Smooth muscle cell (in vitro differentiated cells): ENCODE measurements at regions not wholly inside any gene's neighbourhood (a gene's known extent, or its start where the extent isn't known, plus 50 kb on each side); places are given as distances from the start of the nearest gene placed in this dataset.

Experiments
- DNase-seq: peaks from one replicate; lab custom pipeline; 2025; ENCODE audit not compliant: unreplicated experiment; lab: John Stamatoyannopoulos, UW
- H2AFZ ChIP-seq: fragments of 200-600 bp; sonication (generic); 2 replicates; pipeline ENCODE4 v1.6.0; 2016; ENCODE audit warnings: antibody characterized with exemption, low read depth, mild to moderate bottlenecking
- H3F3A ChIP-seq: fragments of 200-600 bp; sonication (generic); 2 replicates; pipeline ENCODE4 v1.6.0; 2017; ENCODE audit warnings: antibody characterized with exemption, low read depth
- H3K27ac ChIP-seq: fragments of 200-600 bp; sonication (generic); 2 replicates; pipeline ENCODE4 v1.5.1; 2016; ENCODE audit warnings: low read depth, mild to moderate bottlenecking
- H3K27me3 ChIP-seq: fragments of 200-600 bp; sonication (generic); 2 replicates; pipeline ENCODE4 v1.6.1; 2016; ENCODE audit warnings: low read depth, mild to moderate bottlenecking
- H3K36me3 ChIP-seq: fragments of 200-600 bp; sonication (generic); 2 replicates; pipeline ENCODE4 v1.5.1; 2016; ENCODE audit warnings: low read depth
- H3K4me1 ChIP-seq: fragments of 200-600 bp; sonication (generic); 2 replicates; pipeline ENCODE4 v1.5.1; 2016; ENCODE audit warnings: low read depth
- H3K4me2 ChIP-seq: fragments of 200-600 bp; sonication (generic); 2 replicates; pipeline ENCODE4 v1.6.0; 2016; ENCODE audit warnings: mild to moderate bottlenecking
- H3K4me3 ChIP-seq: fragments of 200-600 bp; sonication (generic); 2 replicates; pipeline ENCODE4 v1.5.1; 2016; ENCODE audit warnings: mild to moderate bottlenecking
- H3K79me2 ChIP-seq: fragments of 200-600 bp; sonication (generic); 2 replicates; pipeline ENCODE4 v1.6.0; 2016; ENCODE audit warnings: low read depth, mild to moderate bottlenecking
- H3K9ac ChIP-seq: fragments of 200-600 bp; sonication (generic); 2 replicates; pipeline ENCODE4 v1.6.0; 2016; ENCODE audit warnings: low read depth
- H3K9me3 ChIP-seq: fragments of 200-600 bp; sonication (generic); replicated peaks from 2 replicates; pipeline ENCODE4 v1.5.1; 2016; ENCODE audit warnings: low read depth
- H4K20me1 ChIP-seq: fragments of 200-600 bp; sonication (generic); 2 replicates; pipeline ENCODE4 v1.6.0; 2016; ENCODE audit warnings: low read depth
- WGBS: methylation state at CpG from one replicate; pipeline ENCODE4 v1.1.7; 2016; ENCODE audit warnings: low lambda C conversion rate; 5-methylcytosine and 5-hydroxymethylcytosine counted together
- TF ChIP-seq, protein P1 (sequence below): fragments of 200-600 bp; sonication (generic); IDR thresholded peaks from 2 replicates; pipeline ENCODE4 v1.5.1; 2017; ENCODE audit warnings: borderline replicate concordance, mild to moderate bottlenecking, antibody characterized with exemption; ENCODE audit not compliant: insufficient read depth, poor library complexity, severe bottlenecking

DNA sequence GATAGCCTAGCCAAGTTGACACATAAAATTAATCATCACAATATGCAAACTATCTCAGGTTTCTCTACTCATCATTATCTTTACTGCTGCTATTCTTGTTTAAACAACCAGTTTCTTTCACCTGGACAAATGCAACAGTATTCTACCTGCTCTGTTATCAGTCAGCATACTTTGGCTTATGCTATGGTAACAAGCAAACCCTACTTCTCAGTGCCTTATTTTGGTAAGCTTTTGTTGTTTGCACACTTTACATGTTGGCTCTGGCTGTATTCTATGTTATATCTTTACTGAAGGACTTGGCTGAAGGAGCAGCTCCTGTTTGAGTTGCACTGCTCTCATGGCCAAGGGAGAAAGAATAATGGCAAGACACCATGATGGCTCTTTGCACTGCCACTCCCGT, 463.1 kb downstream of the EPM2A start:
- WGBS: 89% methylated on average over 1 of the region's 1 CpG
- H3K27me3 ChIP-seq: no peaks in the 10 kb centered on the region

GRCh38 chr6:145273136-145273535, 462.2 kb downstream of the EPM2A start:
- no peaks in the 10 kb centered on the region for H3K27me3 ChIP-seq
- TF ChIP-seq, protein P1, sequence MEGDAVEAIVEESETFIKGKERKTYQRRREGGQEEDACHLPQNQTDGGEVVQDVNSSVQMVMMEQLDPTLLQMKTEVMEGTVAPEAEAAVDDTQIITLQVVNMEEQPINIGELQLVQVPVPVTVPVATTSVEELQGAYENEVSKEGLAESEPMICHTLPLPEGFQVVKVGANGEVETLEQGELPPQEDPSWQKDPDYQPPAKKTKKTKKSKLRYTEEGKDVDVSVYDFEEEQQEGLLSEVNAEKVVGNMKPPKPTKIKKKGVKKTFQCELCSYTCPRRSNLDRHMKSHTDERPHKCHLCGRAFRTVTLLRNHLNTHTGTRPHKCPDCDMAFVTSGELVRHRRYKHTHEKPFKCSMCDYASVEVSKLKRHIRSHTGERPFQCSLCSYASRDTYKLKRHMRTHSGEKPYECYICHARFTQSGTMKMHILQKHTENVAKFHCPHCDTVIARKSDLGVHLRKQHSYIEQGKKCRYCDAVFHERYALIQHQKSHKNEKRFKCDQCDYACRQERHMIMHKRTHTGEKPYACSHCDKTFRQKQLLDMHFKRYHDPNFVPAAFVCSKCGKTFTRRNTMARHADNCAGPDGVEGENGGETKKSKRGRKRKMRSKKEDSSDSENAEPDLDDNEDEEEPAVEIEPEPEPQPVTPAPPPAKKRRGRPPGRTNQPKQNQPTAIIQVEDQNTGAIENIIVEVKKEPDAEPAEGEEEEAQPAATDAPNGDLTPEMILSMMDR: no peak
- no peaks in the 10 kb centered on the region for H3K36me3 ChIP-seq
- no peak overlapping the region for H3K27ac ChIP-seq
- no peak for DNase-seq
- no peaks in the 10 kb centered on the region for H4K20me1 ChIP-seq
- H3K4me3 ChIP-seq: no peak overlapping the region
- no peak overlapping the region for H3K4me2 ChIP-seq
- no peak overlapping the region for H2AFZ ChIP-seq
- no peaks in the 10 kb centered on the region for H3K9me3 ChIP-seq
- no peak overlapping the region for H3K9ac ChIP-seq
- WGBS: 100% methylated on average over 1 of the region's 1 CpG
- no peaks in the 10 kb centered on the region for H3K79me2 ChIP-seq
- H3F3A ChIP-seq: no peaks in the 10 kb centered on the region
- H3K4me1 ChIP-seq: no peaks in the 10 kb centered on the region

More for the DNA sequence above, 463.1 kb downstream of the EPM2A start:
- no peaks in the 10 kb centered on the region for H3K9me3 ChIP-seq
- no peak overlapping the region for H3K4me2 ChIP-seq
- no peaks in the 10 kb centered on the region for H4K20me1 ChIP-seq
- H2AFZ ChIP-seq: no peak overlapping the region
- TF ChIP-seq, protein P1: no peak
- no peak overlapping the region for H3K9ac ChIP-seq
- no peaks in the 10 kb centered on the region for H3F3A ChIP-seq
- DNase-seq: no peak
- no peak overlapping the region for H3K27ac ChIP-seq
- H3K79me2 ChIP-seq: no peaks in the 10 kb centered on the region
- no peaks in the 10 kb centered on the region for H3K4me1 ChIP-seq
- H3K36me3 ChIP-seq: no peaks in the 10 kb centered on the region
- no peak overlapping the region for H3K4me3 ChIP-seq

- Histone ChIP-seq H3K9ac (no peak overlapping the region), H3K27ac (no peak overlapping the region), H3K4me1 (no peaks in the 10 kb centered on the region), H3K4me3 (no peak overlapping the region), H3K4me2 (no peak overlapping the region), H2AFZ (no peak overlapping the region), H3K9me3 (no peaks in the 10 kb centered on the region), H3K27me3 (no peaks in the 10 kb centered on the region), H3K79me2 (no peaks in the 10 kb centered on the region), H3F3A (no peaks in the 10 kb centered on the region), H3K36me3 (no peaks in the 10 kb centered on the region), H4K20me1 (no peaks in the 10 kb centered on the region)
- no peak for DNase-seq
- WGBS: 91% methylated on average over 1 of the region's 1 CpG
- TF ChIP-seq, protein P1: no peak
Observed at GRCh38 chr6:145274083-145274482, 461.2 kb downstream of the EPM2A start.

- no peaks in the 10 kb centered on the region for H4K20me1 ChIP-seq
- H3K4me1 ChIP-seq: no peaks in the 10 kb centered on the region
- no peak overlapping the region for H3K9ac ChIP-seq
- no peaks in the 10 kb centered on the region for H3K79me2 ChIP-seq
- DNase-seq: no peak
- H2AFZ ChIP-seq: no peak overlapping the region
- no peak overlapping the region for H3K4me2 ChIP-seq
- no peaks in the 10 kb centered on the region for H3F3A ChIP-seq
- no peaks in the 10 kb centered on the region for H3K9me3 ChIP-seq
- TF ChIP-seq, protein P1: no peak
- no peak overlapping the region for H3K27ac ChIP-seq
- no peak overlapping the region for H3K4me3 ChIP-seq
- H3K27me3 ChIP-seq: no peaks in the 10 kb centered on the region
- H3K36me3 ChIP-seq: no peaks in the 10 kb centered on the region
- WGBS: over 99% methylated on average over 6 of the region's 6 CpGs
Observed at GRCh38 chr6:145275019-145275418, 460.3 kb downstream of the EPM2A start.
